ENCODE measurements at regions not wholly inside any gene's neighbourhood (a gene's known extent, or its start where the extent isn't known, plus 50 kb on each side); places are given as distances from the start of the nearest gene placed in this dataset.

DNA sequence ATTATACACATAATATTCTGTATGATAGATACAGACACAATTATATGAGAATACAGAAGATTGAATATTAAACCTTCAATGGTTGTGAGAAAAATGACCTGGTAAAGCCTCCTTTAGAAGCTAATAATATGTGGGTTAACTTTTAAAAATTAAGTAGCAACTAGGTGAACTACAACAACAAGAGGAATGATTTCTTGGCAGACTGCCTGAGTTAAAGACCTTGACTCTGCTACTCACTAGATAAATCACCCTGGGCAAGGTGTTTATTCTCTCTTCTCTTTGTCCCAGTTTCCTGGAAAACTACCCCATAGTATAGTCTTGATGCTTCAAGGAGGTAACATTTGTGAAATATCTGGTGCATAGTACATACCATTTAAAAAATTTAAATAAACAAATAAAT is 519.6 kb upstream of the TENM4 start:
- TF ChIP-seq, protein P1, sequence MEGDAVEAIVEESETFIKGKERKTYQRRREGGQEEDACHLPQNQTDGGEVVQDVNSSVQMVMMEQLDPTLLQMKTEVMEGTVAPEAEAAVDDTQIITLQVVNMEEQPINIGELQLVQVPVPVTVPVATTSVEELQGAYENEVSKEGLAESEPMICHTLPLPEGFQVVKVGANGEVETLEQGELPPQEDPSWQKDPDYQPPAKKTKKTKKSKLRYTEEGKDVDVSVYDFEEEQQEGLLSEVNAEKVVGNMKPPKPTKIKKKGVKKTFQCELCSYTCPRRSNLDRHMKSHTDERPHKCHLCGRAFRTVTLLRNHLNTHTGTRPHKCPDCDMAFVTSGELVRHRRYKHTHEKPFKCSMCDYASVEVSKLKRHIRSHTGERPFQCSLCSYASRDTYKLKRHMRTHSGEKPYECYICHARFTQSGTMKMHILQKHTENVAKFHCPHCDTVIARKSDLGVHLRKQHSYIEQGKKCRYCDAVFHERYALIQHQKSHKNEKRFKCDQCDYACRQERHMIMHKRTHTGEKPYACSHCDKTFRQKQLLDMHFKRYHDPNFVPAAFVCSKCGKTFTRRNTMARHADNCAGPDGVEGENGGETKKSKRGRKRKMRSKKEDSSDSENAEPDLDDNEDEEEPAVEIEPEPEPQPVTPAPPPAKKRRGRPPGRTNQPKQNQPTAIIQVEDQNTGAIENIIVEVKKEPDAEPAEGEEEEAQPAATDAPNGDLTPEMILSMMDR (conservative IDR thresholded peaks at IDR 0.05; ENCODE audit: low read length), result no peak
- DNase-seq (ENCODE audit: low read depth), result no peak
- H3K4me3 ChIP-seq (ENCODE audit: low read length), result no peak overlapping the region

DNA sequence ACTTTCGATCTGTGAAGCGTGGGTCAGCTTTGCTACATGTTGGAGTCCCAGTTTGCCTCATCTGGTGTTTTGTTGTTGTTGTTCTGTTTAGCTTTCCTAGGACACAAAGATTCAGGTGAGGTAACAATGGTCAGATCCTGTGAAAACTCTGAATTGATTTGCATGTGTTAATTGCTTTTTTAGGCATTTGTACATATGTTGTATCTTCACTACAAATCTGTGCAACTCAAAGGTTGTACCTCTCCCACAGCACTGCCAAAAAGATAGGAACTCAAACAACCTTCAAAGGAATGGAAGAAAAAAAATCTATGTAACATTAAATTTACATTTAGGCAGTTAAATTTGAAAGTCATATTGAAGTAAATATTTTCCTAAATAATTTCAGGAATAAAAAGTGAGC is 518.5 kb upstream of the TENM4 start:
- DNase-seq (ENCODE audit: low read depth), result no peak
- TF ChIP-seq, protein P1 (conservative IDR thresholded peaks at IDR 0.05; ENCODE audit: low read length), result no peak
- no peak overlapping the region for H3K4me3 ChIP-seq (ENCODE audit: low read length)

DNA sequence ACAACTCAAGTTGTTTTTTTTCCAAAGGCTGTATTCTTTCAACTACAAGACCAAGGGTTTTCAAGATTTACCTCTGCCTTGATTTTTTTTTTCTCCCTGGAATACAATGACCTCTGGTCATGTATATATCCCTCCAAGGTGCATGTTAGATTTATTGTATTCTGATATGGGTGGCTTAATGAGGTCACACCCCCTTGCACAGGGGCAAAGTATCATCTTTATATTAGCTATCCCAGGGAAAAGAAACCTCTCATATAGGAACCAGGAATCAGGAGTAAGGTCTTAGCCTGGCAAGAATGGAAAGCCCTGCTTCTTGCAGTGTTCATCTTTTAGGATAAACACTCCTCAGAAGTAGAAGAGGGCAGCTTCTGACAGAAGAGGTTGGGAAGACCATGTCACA is 516.9 kb upstream of the TENM4 start:
- no peak for DNase-seq (ENCODE audit: low read depth)
- TF ChIP-seq, protein P1 (conservative IDR thresholded peaks at IDR 0.05; ENCODE audit: low read length), result no peak
- H3K4me3 ChIP-seq (ENCODE audit: low read length), result no peak overlapping the region

DNA sequence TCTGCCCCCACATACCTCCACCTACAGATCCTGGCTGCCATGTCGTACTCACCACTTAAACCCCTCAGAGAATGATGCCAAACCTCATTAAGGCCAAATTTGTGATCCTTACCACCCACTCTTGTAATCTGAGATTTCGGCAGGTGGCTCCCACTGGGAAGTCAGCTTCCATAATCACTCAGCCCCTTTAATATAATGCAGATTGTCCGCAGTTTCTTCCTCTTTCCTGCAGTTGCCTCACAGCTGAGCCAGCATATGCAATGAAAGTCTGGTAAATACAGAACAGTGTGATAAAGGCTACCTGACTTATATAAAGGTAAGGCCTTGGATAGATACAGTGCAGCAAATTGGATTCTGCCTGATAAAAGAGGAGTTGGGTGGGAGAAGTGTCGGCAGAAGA is 515.2 kb upstream of the TENM4 start:
- TF ChIP-seq, protein P1 (conservative IDR thresholded peaks at IDR 0.05; ENCODE audit: low read length), result no peak
- DNase-seq (ENCODE audit: low read depth), result no peak
- no peak overlapping the region for H3K4me3 ChIP-seq (ENCODE audit: low read length)

DNA sequence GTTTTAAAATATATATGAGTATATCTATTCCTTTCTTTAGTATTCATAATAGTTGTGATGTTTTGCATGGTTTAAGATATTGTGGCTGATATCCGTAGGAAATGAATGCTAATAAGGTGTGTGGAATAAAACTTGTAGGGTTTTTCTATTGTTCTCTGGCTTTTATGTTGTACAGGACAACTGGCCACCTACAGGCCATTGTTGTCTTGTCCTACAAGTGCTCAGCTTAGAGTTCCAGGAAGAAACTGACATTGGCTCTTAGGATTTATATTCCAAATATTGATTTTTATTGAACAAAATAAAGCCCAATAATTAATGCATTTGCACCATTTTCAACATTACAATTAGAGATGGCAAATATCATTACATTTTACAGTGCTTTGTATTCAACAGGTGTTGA is 512.8 kb upstream of the TENM4 start:
- TF ChIP-seq, protein P1 (conservative IDR thresholded peaks at IDR 0.05; ENCODE audit: low read length), result no peak
- H3K4me3 ChIP-seq (ENCODE audit: low read length), result no peak overlapping the region
- DNase-seq (ENCODE audit: low read depth), result no peak

DNA sequence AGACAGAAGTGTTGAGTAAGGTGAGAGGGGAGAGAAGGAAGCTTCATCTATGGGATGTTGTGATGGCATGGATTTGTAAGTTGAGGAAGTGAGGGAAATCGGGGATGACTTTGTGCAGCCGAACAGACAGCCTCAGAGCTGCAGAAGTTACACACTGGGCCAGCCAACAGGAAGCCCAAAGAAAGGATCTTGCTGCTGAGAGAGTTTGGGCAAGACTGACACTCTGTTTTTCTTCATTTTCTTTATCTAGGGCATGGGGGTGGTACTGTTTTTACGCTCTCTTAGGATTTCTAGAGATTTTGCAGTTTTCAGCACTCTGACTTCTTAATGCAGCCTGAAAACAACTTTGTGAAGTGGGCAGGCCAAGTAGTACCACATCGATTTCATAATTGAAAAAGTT is 509.9 kb upstream of the TENM4 start:
- TF ChIP-seq, protein P1 (conservative IDR thresholded peaks at IDR 0.05; ENCODE audit: low read length), result no peak
- no peak overlapping the region for H3K4me3 ChIP-seq (ENCODE audit: low read length)
- DNase-seq (ENCODE audit: low read depth), result no peak

DNA sequence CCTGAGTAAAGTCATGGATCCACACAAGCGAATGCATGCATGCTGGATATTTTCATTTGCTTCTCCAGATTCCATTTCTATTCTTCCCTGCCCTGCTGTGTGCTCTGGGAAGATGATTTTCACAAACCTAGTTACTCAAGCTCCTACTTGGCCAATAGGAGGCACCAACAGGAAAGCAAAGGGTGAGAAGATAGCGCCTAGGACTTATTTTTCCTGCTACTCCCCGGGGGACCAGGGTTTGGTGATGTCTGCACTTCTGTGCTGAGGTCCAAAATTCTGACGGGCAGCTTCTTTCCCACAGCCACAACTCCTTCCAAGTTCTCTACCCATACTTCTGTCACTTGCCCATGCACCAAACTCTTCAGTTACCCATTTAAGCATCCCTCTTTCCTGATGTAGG is 509.3 kb upstream of the TENM4 start:
- TF ChIP-seq, protein P1 (conservative IDR thresholded peaks at IDR 0.05; ENCODE audit: low read length), result no peak
- DNase-seq (ENCODE audit: low read depth), result no peak
- no peak overlapping the region for H3K4me3 ChIP-seq (ENCODE audit: low read length)
